NT2/D1 (cell line): ENCODE measurements at regions not wholly inside any gene's neighbourhood (a gene's known extent, or its start where the extent isn't known, plus 50 kb on each side); places are given as distances from the start of the nearest gene placed in this dataset.
"Not testable (repeated sequence)": the region's sequence is repeated elsewhere in the genome, so short reads cannot be mapped to it uniquely, and the experiment has no call there.

Experiments used
- DNase-seq: peaks from one replicate; pipeline ENCODE4 v3.0.0-alpha.2; 2011; ENCODE audit warnings: low read depth, low spot score
- H3K27me3 ChIP-seq: 2 replicates; pipeline ENCODE4 v1.6.0; 2011; ENCODE audit warnings: mild to moderate bottlenecking; ENCODE audit not compliant: insufficient read length, insufficient read depth
- H3K36me3 ChIP-seq: 2 replicates; pipeline ENCODE4 v1.6.1; 2011; ENCODE audit warnings: mild to moderate bottlenecking, low read length, mixed read lengths; ENCODE audit not compliant: insufficient read depth, insufficient read length
- H3K4me1 ChIP-seq: 2 replicates; pipeline ENCODE4 v1.5.1; 2011; ENCODE audit not compliant: insufficient read depth, insufficient read length
- H3K4me3 ChIP-seq: 2 replicates; pipeline ENCODE4 v1.5.1; 2011; ENCODE audit warnings: low read depth; ENCODE audit not compliant: insufficient read length
- H3K9ac ChIP-seq: 2 replicates; pipeline ENCODE4 v1.6.0; 2011; ENCODE audit warnings: low read depth; ENCODE audit not compliant: insufficient read length
- H3K9me3 ChIP-seq: 2 replicates; pipeline ENCODE4 v1.5.1; 2011; ENCODE audit warnings: mild to moderate bottlenecking, low read length; ENCODE audit not compliant: insufficient read depth
- SUZ12 ChIP-seq: IDR thresholded peaks from 2 replicates; pipeline ENCODE4 v1.6.1; 2011; ENCODE audit not compliant: insufficient read length, insufficient read depth; ENCODE audit errors: extremely low read depth
- YY1 ChIP-seq: IDR thresholded peaks from 2 replicates; pipeline ENCODE4 v1.6.1; 2011; ENCODE audit not compliant: insufficient read length, insufficient read depth
- ZNF274 ChIP-seq: IDR thresholded peaks from 2 replicates; pipeline ENCODE4 v1.6.1; 2011; ENCODE audit warnings: mild to moderate bottlenecking, low read depth, low read length

DNA sequence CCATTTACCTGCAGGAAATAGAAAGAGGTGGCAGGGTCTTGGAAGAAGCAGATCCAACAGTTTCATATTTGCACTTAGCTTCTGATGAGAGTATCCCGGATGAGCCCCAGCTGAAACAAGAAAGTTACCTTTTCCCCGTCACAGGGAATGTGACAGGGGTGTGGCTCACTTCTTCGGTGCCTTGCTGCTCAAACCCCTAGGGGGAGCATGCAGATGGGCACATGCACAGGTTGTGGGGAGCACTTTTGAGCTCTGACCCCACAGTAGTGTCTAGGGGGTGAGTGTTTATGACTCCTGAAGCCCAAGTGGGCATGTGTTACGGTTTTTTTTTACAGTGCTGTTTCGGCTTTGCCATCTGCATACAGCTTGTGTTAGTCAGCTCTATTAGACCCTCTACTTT, 1221.0 kb downstream of the JRKL start:
- Histone ChIP-seq H3K9ac (no peak overlapping the region), H3K4me3 (no peak overlapping the region), H3K36me3 (no peaks in the 10 kb centered on the region), H3K9me3 (peaks cover 16% of the 10 kb centered on the region; the same call in 1 of the 2 replicates), H3K4me1 (no peaks in the 10 kb centered on the region), H3K27me3 (no peaks in the 10 kb centered on the region)
- TF ChIP-seq SUZ12 (no peak), YY1 (no peak), ZNF274 (no peak)
- no peak for DNase-seq

- Histone ChIP-seq H3K27me3 (no peaks in the 10 kb centered on the region), H3K4me3 (no peak overlapping the region), H3K4me1 (no peaks in the 10 kb centered on the region), H3K9ac (no peak overlapping the region), H3K9me3 (peaks cover 16% of the 10 kb centered on the region; the same call in 1 of the 2 replicates), H3K36me3 (no peaks in the 10 kb centered on the region)
- no peak for TF ChIP-seq YY1
- no peak for TF ChIP-seq SUZ12
- no peak for DNase-seq
Measured at GRCh38 chr11:97611345-97611744, 1221.5 kb downstream of the JRKL start.

- no peaks in the 10 kb centered on the region for H3K4me1 ChIP-seq
- no peak overlapping the region for H3K9ac ChIP-seq
- no peak for TF ChIP-seq YY1
- TF ChIP-seq ZNF274: no peak
- no peak for TF ChIP-seq SUZ12
- H3K9me3 ChIP-seq: peaks cover 17% of the 10 kb centered on the region
- DNase-seq: no peak
- no peaks in the 10 kb centered on the region for H3K27me3 ChIP-seq
- H3K4me3 ChIP-seq: no peak overlapping the region
- no peaks in the 10 kb centered on the region for H3K36me3 ChIP-seq
Measured at GRCh38 chr11:97614606-97615005, 1224.8 kb downstream of the JRKL start.

- DNase-seq: no peak
- no peaks in the 10 kb centered on the region for H3K4me1 ChIP-seq
- no peak overlapping the region for H3K4me3 ChIP-seq
- no peaks in the 10 kb centered on the region for H3K36me3 ChIP-seq
- no peak overlapping the region for H3K9ac ChIP-seq
- no peaks in the 10 kb centered on the region for H3K27me3 ChIP-seq
- TF ChIP-seq ZNF274 (no peak), SUZ12 (no peak), YY1 (no peak)
- H3K9me3 ChIP-seq: peaks cover 9% of the 10 kb centered on the region
Measured at GRCh38 chr11:97615546-97615945, 1225.7 kb downstream of the JRKL start.

GRCh38 chr11:97617031-97617430, 1227.2 kb downstream of the JRKL start:
- DNase-seq: no peak
- H3K4me1 ChIP-seq: no peaks in the 10 kb centered on the region
- H3K4me3 ChIP-seq: no peak overlapping the region
- H3K36me3 ChIP-seq: no peaks in the 10 kb centered on the region
- peaks cover 8% of the 10 kb centered on the region for H3K9me3 ChIP-seq
- TF ChIP-seq ZNF274: no peak
- no peak for TF ChIP-seq SUZ12
- TF ChIP-seq YY1: no peak
- no peaks in the 10 kb centered on the region for H3K27me3 ChIP-seq
- H3K9ac ChIP-seq: no peak overlapping the region

DNA sequence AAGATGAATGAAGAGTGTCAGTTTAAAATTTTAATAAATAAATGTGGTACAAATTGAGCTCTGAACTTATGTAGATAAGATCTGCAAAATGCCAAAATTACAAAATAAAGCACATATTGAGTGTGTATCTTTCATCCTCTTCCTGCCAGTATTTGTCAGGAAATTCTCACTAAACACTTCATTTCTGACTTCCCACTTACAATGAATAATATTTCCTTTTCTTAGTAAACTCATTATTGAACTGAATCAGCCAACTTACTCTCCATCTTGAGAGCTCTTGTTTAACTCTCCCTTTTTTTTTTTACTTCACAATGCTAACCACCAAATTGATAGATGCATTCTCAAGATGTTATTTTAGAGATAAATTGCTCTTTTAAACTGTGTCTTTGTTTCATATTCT, 1230.2 kb downstream of the JRKL start:
- no peak for DNase-seq
- H3K36me3 ChIP-seq: no peaks in the 10 kb centered on the region
- H3K4me1 ChIP-seq: no peaks in the 10 kb centered on the region
- no peak for TF ChIP-seq YY1
- peaks cover 8% of the 10 kb centered on the region for H3K9me3 ChIP-seq
- no peak overlapping the region for H3K9ac ChIP-seq
- H3K4me3 ChIP-seq: no peak overlapping the region
- no peaks in the 10 kb centered on the region for H3K27me3 ChIP-seq

DNA sequence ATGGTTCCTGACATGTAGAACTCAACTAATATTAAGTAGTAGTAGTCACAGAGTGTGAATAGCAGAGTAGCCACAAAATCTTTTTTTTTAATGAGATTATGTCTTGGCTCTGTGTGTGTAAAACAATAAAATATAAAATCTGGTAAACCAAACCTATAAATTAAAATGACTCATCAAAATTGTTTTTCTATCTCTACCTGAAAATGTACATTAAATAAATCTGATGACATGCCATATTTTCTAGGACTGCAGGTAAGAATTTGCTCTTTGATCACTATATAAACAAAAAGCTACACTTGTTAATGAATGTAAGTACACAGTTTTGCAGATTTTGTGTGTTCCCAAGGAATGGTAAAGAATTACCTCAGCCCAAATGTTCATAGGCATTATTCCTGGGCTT, 1231.5 kb downstream of the JRKL start:
- Histone ChIP-seq H3K4me1 (no peaks in the 10 kb centered on the region), H3K27me3 (no peaks in the 10 kb centered on the region), H3K4me3 (no peak overlapping the region), H3K36me3 (no peaks in the 10 kb centered on the region), H3K9me3 (peaks cover 8% of the 10 kb centered on the region), H3K9ac (no peak overlapping the region)
- DNase-seq: no peak
- no peak for TF ChIP-seq ZNF274
- TF ChIP-seq YY1: no peak
- no peak for TF ChIP-seq SUZ12

- DNase-seq: no peak
- TF ChIP-seq YY1 (no peak), SUZ12 (no peak), ZNF274 (no peak)
- H3K36me3 ChIP-seq: no peaks in the 10 kb centered on the region
- H3K4me1 ChIP-seq: no peaks in the 10 kb centered on the region
- H3K27me3 ChIP-seq: no peaks in the 10 kb centered on the region
- no peaks in the 10 kb centered on the region for H3K9me3 ChIP-seq
- H3K4me3 ChIP-seq: no peak overlapping the region
- H3K9ac ChIP-seq: no peak overlapping the region
Measured at GRCh38 chr11:97622795-97623194, 1233.0 kb downstream of the JRKL start.

DNA sequence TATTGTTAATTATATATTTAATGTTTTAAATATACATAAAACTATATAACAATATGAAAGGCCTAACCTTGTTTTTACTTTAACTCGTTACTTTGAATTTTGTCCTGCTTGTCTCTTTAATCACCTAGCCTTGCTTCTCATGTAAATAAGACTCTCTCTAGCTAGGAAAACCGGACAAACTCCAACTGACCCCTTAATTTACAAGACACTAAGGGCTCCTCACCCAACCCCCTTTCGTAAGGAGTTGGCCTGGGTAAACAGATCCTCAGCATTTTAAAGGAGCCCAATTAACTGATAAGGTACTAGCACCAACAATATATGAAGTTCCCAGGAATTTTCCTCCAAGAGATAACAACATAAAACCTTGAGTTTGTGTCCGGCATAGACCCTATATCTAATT, 1246.9 kb downstream of the JRKL start:
- not testable (repeated sequence) for H3K36me3 ChIP-seq, H3K4me3 ChIP-seq, H3K27me3 ChIP-seq, H3K9me3 ChIP-seq, H3K4me1 ChIP-seq, H3K9ac ChIP-seq
- DNase-seq: peak; percentile 25
